HG03175 (cell line): ENCODE measurements at regions not wholly inside any gene's neighbourhood (a gene's known extent, or its start where the extent isn't known, plus 50 kb on each side); places are given as distances from the start of the nearest gene placed in this dataset.
"Not testable (repeated sequence)": the region's sequence is repeated elsewhere in the genome, so short reads cannot be mapped to it uniquely, and the experiment has no call there.

Source experiments
- ATAC-seq: cut with Tn5 transposase; IDR thresholded peaks from one replicate; pipeline ENCODE4 v1.9.1; 2021; ENCODE audit warnings: mild to moderate bottlenecking, moderate library complexity; ENCODE audit not compliant: unreplicated experiment

DNA sequence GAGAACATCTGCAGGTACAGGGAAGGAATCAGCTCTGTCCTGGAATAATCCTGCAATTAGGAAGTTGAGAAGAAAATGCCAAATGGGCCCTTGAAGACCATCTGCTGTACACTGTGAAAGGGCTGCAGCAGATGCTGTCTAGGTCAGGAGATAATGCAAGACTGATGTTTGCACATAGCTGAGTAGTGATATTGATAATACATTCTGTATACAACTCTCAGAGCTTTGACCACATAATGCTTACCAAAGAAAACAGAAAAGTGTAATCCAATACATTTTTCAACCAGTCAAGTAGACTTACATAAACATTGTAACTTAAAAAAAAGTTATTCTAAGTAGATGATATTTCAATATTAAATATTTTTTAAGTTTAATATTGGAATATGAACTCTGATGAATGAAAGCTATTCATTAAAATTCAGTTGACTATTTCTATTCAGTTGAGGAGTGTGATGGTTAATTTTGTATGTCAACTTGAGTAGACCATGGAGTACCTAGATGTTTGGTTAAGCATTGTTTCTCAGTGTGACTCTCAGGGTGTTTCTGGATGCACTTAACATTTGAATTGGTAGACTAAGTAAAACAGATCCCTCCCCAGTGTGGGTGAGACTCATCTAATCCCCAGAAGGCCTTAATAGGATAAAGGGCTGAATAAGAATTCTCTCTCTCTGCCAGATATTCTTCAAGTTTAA is 380.1 kb upstream of the PRR16 start:
- no peak for ATAC-seq

DNA sequence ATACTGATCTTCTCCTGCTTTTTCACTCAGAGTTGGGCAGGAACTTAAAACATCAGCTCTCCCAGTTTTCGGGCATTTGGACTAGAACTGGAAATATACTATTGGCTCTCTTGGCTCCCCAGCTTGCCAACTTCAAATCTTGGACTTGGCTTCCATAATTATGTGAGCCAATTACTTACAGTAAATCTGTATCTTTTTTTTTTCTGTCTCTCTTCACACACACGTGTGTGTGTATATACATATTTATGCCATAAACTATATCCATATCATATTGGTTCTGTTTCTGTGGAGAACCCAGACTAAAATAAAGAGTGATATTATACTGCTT is 379.6 kb upstream of the PRR16 start:
- no peak for ATAC-seq

DNA sequence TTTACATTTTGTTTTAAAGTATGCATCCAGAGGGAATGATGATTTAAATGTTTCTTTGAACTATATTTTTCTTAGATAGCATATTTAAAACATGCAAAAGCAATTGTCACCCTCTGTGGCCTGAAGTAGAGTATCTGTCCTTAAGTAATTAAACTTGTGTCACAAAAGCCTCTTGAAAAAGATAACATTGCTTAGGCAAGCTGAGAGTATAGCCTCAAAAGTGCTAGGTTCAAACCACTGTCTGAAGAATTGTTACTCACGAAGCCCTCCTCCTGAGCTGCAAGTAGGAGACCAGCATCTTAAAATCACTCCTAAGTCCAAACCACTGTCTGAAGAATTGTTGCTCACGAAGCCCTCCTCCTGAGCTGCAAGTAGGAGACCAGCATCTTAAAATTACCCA is 378.0 kb upstream of the PRR16 start:
- no peak for ATAC-seq

DNA sequence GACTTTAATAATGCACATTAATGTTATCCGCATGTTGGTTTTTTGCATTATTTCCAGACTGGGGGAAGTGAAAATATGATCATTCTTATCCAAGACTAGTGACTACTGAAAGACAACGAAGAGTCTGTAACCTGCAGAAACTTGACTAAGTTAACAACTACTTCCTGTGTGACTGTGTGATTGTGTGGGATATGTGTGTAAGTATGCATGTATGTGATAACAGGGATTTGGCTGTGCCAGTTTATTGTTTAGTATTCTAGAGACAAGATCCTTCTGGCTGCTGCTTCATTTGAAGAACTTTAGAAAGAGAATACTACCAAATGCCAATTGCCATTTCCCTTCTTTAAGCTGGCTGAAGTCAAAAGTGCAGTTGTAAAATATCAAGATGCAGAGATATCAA is 375.7 kb upstream of the PRR16 start:
- no peak for ATAC-seq

DNA sequence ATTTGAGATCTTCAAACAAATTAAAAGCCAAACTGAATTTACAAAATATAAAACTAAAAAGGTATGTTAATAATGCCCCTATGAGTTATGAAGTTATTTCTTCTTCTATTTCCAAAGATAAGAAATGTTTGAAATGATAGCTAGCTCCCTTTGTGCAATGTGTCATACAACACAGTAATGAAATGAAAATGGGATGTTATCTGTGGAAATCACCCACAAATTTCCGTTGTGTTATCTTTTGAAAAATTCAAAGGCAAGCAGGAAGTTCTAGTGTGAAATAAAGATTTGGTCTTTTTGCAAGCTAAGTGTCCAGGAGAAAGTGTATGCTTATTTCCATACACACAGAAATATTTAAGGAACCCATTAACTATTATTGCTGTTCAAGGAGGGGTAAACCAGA is 375.3 kb upstream of the PRR16 start:
- ATAC-seq, result no peak

DNA sequence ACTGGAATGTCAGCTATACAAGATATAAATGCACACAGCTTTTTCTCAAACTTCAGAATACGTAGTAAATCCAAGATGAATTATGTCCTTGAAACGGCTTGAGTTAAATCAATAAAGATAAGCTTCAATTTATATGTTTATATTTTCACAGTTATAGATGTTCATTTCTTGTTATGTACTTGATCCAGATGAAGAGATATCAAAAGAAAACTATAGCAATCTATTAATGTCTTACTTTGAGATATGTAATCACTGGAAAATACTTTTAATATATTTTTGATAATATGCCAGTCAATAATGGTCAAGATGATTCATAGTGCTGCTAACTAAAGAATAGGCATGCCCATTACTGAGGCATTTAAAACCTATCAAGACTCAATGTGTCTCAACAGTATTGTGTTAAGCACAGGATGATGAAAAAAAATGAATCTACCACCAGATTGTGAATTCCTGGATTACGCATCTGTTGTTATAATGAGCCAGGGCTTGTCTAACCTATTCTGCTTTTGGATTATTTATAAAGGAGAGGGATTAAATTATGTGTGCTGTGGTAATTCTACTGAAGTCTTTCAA is 372.6 kb upstream of the PRR16 start:
- ATAC-seq, result no peak

DNA sequence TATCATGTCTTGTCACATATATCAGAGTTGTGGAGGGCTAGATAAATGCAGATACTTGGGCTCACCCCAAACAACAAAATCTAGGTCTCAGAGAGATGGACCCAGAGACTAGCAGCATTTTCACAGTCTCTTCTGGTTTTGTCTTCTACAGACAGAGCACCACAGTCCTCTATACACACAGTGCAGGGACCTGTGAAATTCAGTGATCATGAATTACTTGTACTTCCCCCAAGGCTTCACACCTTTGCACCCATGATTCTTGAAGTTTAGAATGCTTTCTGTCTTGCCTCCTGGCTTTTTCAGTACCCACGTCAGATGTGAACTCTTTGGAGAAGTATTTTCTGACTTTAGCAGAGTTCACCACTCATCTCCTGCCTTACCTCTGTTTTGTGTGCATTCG is 371.5 kb upstream of the PRR16 start:
- no peak for ATAC-seq

DNA sequence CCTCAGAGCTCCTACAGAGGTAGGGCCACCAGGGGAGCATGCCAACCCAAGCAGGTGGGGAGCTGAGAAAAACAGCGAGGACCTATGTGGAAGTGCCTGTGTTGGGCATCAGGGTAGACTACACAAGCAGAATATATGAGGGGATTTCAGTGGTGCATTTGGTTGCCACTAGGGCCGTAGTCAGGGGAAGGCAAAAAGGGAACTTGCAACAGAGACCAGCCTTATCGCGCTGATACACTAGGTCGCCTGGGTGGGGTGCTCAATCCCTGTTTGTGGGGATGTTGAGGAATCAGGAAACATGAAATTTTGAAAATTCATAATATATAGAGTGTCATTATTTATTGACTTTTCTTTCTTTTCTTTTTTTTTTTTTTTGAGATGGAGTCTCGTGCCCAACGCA is 370.9 kb upstream of the PRR16 start:
- ATAC-seq, result no peak

DNA sequence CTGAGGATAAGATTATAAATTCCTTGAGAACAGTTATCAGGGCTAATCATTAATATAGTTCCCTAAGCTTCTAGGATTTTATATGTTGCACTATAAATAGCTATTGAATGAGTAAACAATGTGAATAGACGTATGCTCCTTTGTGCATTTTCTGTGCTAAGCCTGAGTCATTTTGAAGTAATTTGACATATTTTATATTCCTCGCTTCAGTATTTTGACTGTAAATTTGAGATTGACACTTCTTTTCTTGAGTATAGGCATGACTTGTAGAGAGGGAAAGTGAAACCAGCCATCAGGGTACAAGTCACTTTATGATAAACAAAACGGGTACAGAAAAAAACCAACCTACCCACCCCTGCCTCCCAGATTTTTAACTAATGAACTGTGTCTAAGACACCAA is 367.7 kb upstream of the PRR16 start:
- ATAC-seq, result peak; percentile 63

DNA sequence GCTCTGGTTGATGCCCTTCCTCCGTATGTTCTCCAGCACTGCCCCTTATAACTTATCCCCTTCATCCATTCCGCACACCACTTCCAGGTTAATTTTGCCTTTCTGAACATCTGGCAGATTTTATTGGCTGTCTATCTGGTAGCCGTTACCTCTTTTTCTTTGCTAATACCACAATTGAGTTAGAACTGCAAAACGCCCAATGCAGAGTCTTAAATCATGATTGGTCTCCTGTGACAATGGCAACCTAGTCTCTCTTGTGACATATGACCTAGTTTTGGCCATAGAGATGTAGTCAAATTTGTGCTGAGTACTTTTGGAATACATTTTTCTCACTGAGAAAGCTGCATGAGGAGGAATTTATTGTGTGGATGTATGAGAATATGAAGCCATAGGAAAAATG is 365.7 kb upstream of the PRR16 start:
- ATAC-seq, result no peak

DNA sequence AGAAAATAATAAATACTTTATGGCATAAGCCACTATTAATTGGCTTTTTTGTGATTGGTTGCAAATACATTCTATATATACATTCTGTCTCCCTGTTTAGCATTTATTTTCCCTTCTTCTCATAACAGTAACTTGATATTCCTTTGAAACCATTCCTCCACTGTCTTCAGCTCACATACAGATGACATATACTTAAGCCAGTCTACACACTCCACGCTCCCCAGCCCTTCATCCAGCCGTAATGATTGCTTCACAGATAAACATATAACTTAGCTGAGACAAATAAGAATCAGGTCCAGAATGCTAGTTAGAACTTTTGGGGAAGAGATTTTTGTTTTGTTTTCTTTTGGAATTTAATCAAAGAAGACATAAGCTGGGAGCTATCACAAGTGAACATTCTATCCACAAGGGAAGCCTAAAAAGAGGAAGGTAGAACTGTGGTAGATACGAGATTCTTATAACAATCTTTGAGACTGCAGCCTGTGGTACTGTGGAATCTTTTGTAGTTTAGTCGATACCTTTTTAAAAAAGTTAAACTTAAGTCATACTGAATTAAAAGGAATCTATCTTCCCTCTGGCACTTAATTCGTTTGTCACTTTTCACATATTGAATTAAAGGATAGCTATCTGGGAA is 365.1 kb upstream of the PRR16 start:
- ATAC-seq, result no peak

DNA sequence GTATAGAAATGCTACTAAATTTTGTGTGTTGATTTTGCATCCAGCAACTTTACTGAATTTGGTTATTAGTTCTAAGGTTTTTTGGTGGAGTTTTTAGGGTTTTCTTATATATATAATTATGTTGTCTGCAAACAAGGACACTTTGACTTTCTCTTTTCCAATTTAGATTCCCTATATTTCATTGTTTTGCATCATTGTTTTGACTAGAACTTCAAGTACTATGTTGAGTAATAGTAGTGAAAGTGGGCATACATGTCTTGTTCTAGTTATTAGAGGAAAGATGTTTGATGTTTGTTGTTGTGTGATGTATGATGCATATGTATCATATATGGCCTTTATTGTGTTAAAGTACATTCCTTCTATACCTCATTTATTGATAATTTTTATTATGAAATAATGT is 362.3 kb upstream of the PRR16 start:
- ATAC-seq, result no peak

DNA sequence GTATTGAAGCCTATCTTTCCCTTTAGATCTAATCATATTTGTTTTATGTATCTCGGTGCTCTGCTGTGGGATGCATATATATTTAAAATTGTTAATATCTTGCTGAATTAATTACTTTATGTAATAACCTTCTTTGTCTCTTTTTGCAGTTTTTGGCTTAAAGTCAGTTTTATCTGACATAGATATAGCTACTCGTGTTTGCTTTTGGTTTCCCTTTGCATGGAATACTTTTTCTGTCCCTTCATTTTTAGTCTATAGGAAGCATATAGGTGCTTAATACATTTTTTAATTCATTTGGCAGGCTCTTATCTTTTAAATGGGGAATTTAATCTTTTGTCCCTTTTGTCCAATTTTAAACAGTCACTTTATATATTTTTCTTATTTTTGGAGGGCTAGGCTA is 360.6 kb upstream of the PRR16 start:
- no peak for ATAC-seq

DNA sequence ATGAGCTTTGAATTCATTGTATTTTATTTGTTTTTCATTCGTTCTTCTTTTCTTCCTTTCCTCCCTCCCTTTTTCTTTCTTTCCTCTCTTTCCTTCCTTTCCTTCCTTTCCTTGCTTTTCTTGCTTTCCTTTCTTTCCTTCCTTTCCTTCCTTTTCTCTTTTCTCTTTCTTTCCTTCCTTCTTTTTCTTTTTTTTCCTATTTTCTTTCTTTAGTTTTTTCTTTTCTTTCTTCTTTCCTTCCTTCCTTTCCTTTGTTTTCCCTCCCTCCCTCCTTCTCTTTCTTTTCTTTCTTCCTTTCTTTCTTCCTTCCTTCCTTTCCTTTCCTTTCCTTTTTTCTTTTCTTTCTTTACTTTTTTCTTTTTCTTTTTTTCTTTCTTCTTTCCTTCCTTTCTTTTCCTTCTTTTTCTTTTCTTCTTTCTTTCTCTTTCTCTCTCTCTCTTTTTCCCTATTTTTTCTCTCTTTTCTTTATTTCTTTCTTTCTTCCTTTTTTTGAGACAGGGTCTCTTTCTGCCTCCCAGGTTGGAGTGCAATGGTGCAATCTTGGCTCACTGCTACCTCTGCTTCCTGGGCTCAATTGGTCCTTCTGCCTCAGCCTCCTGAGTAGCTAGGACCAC is 357.1 kb upstream of the PRR16 start:
- ATAC-seq, result no peak

DNA sequence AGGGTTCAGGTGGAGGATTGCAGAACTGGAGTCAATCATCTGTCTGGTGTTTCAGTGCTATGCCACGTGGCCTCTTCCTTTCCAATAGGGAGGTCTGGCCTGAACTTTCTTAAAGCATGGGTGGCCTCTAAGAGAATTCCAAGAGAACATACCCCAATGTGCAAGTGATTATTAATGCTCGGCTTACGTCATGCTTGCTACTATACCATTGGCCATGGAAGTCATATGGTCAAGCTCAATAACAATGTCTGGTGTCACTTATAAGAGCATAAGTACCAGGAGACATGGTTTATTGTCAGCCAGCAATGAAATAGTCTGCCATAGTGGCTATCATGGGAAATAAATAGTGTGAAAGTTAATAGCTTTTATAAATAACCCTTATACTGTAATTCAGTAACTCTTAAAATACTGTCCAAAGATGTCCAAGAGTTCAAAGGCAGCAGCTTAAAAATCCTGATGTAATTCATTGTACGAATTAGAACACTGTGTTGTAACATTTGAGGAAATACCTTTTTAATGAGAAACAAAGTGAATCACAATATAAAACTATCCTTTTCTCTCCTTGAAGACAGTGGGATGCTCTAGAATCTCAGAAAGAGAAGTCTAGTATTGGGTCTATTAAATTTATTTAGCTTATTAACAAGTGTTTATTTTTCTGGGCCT is 355.4 kb upstream of the PRR16 start:
- no peak for ATAC-seq

DNA sequence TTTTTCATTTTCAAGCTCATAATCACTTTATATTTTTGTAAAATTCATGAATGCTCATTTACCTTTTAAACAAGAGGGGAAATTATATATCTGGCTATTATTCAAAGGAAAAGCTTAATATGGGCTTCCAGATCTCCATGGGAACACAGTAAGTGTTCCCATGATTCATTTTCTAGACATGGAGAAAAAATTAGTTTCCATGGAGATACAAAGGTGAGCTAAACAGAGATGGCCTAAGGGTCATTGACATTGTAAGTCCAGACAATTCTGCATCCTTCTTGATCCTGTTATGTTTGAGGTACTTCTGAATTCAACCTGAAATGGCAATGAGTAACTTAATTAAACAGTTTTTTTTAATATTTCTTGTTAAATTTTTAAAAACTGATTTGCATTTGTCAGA is 341.4 kb upstream of the PRR16 start:
- ATAC-seq, result no peak

DNA sequence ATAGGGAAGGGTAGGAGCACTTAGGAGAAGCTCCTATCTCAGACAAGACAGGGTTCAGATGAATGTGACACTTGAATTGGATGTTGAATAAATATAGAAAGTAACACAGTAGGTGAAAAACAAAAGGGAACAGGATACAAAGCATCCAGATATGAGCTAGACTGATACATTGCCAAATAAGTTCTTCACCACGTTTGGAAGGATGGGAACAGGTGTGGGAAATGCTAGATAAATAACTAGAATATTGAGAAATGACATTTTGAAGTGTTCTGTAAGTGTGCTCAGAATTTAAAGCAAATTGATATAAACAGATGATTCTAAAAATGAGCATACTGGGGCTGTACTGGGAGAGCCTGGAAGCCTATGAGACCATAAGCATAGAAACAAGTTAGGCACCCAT is 340.1 kb upstream of the PRR16 start:
- ATAC-seq, result no peak

DNA sequence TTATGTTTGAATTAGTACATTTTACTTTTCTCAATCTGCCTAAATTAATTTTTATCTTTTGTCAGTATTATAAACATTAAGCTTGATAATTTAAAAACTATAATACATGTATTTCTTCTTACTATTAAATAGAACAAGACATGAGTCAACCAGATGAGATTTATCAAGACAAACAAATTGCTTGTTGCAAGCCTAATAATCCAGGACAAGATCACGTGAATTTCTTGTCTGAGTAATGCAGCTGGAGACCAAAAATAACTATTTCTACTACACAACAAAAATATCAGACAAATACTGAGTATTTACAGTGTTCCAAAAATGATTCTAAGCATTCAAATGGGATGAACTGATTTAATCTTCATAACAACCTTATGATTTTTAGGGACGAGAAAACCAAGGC is 339.1 kb upstream of the PRR16 start:
- ATAC-seq, result no peak

DNA sequence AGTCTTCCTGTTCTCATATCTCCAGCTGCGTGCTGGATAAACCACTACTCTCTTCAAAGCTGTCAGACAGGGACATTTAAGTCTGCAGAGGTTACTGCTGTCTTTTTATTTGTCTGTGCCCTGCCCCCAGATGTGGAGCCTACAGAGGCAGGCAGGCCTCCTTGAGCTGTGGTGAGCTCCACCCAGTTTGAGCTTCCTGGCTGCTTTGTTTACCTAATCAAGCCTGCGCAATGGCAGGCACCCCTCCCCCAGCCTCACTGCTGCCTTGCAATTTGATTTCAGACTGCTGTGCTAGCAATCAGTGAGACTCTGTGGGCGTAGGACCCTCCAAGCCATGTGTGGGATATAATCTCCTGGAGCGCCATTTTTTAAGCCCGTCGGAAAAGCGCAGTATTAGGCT is 331.8 kb upstream of the PRR16 start:
- ATAC-seq, result not testable (repeated sequence)

DNA sequence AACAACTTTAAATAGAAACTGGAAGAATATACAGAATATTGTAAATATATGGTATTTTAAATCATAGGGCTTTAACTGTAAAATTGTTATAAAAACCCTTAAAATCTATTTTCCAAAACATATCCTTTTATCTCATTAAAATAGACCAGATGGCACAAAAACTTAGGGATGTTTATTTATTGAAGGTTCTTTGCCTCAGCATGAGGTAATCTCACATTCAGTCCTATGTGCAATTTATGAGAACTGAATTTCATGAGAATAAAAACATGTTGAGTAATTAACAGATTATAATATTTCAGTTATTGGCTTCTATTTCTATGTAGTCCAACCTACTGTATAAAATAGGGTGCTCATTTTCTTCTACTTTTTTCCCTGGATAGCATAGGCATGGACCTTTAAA is 329.2 kb upstream of the PRR16 start:
- ATAC-seq, result no peak

DNA sequence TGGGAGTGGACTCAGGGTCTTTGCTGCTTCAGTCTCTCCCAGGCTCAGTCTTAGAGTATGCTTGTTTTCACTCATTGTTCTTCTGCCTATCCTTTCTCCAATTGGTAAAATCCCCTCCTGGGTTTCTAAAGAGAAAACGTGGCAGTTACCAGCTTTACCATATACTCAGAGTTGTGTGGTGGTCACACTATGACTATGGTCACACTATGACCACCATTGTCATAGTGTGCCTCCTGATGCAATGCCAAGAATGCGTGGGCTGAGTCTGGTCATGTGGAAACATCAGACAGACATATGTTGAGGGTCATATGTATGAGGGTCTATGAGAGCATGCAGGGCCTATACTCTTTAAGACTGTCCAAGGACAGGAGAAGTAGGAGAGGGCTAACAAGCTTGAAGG is 326.5 kb upstream of the PRR16 start:
- no peak for ATAC-seq

DNA sequence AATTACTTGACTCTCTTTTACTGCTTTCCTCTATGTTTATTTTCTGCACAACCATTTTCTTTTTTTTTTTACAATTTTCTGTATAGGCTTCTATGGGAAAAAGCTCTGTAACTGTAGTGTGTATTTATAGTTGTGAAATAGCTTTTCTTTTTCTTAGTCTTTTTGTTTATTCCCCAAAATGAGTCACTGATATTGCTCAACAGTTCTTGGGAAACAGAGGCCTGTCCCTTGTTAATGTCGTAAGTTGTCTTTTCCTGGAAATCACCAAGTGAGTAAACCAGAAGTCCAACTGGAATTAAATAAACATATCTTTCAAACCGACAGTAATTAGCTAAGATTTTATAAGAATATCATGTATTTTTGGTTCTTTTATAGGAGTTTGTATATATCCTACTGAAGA is 325.1 kb upstream of the PRR16 start:
- ATAC-seq, result no peak
